H9 (cell line): ENCODE measurements at regions not wholly inside any gene's neighbourhood (a gene's known extent, or its start where the extent isn't known, plus 50 kb on each side); places are given as distances from the start of the nearest gene placed in this dataset.

Source experiments
- DNase-seq: peaks from one replicate; pipeline ENCODE4 v3.0.0-alpha.2; 2017
- H2AFZ ChIP-seq: one replicate; pipeline ENCODE4 v1.6.1; 2013; ENCODE audit warnings: mild to moderate bottlenecking, low read length, control low read depth, moderate library complexity
- H2AK5ac ChIP-seq: 2 replicates; pipeline ENCODE4 v1.6.1; 2013; ENCODE audit warnings: low read length, control low read depth, mixed read lengths; ENCODE audit not compliant: insufficient read length
- H2BK120ac ChIP-seq: one replicate; pipeline ENCODE4 v1.6.1; 2013; ENCODE audit warnings: low read depth, mild to moderate bottlenecking, low read length, control low read depth, inconsistent platforms; ENCODE audit not compliant: poor library complexity, severe bottlenecking
- H2BK12ac ChIP-seq: 2 replicates; pipeline ENCODE4 v1.6.1; 2013; ENCODE audit warnings: low read length, control low read depth, mixed read lengths, low read depth; ENCODE audit not compliant: insufficient read length
- H2BK15ac ChIP-seq: 2 replicates; pipeline ENCODE4 v1.6.1; 2013; ENCODE audit warnings: low read depth, low read length, control low read depth
- H2BK20ac ChIP-seq: one replicate; pipeline ENCODE4 v1.6.1; 2013; ENCODE audit warnings: low read depth, mild to moderate bottlenecking, low read length, control low read depth, inconsistent platforms; ENCODE audit not compliant: poor library complexity, severe bottlenecking
- H2BK5ac ChIP-seq: 2 replicates; pipeline ENCODE4 v1.6.1; 2013; ENCODE audit warnings: low read length, control low read depth, mixed read lengths; ENCODE audit not compliant: insufficient read length
- H3K14ac ChIP-seq: 2 replicates; pipeline ENCODE4 v1.6.1; 2013; ENCODE audit warnings: low read length, control low read depth; ENCODE audit not compliant: insufficient read depth
- H3K18ac ChIP-seq: 2 replicates; pipeline ENCODE4 v1.6.1; 2013; ENCODE audit warnings: low read depth, mild to moderate bottlenecking, mixed read lengths, low read length, control low read depth; ENCODE audit not compliant: insufficient read length
- H3K23ac ChIP-seq: 2 replicates; pipeline ENCODE4 v1.6.1; 2013; ENCODE audit warnings: low read length, control low read depth, mixed read lengths, low read depth; ENCODE audit not compliant: insufficient read length
- H3K23me2 ChIP-seq: 2 replicates; pipeline ENCODE4 v1.6.1; 2013; ENCODE audit warnings: low read depth, mild to moderate bottlenecking, mixed read lengths, low read length, control low read depth; ENCODE audit not compliant: insufficient read length, poor library complexity, severe bottlenecking
- H3K27ac ChIP-seq: 2 replicates; pipeline ENCODE4 v1.5.1; 2013; ENCODE audit warnings: low read length, control low read depth, mixed read lengths, low read depth; ENCODE audit not compliant: insufficient read length
- H3K27me3 ChIP-seq: 2 replicates; pipeline ENCODE4 v1.6.1; 2013; ENCODE audit warnings: low read length, control low read depth, inconsistent platforms; ENCODE audit not compliant: insufficient read depth
- H3K4ac ChIP-seq: 2 replicates; pipeline ENCODE4 v1.6.1; 2013; ENCODE audit warnings: low read depth, mild to moderate bottlenecking, control low read depth, inconsistent platforms, low read length, moderate library complexity
- H3K4me1 ChIP-seq: 2 replicates; pipeline ENCODE4 v1.6.1; 2013; ENCODE audit warnings: low read length, control low read depth, inconsistent platforms; ENCODE audit not compliant: insufficient read depth
- H3K4me2 ChIP-seq: 2 replicates; pipeline ENCODE4 v1.6.1; 2013; ENCODE audit warnings: low read length, control low read depth, mixed read lengths; ENCODE audit not compliant: insufficient read length, insufficient read depth
- H3K56ac ChIP-seq: 2 replicates; pipeline ENCODE4 v1.6.1; 2013; ENCODE audit warnings: low read depth, mild to moderate bottlenecking, mixed read lengths, low read length, control low read depth; ENCODE audit not compliant: insufficient read length
- H3K79me1 ChIP-seq: 2 replicates; pipeline ENCODE4 v1.6.1; 2013; ENCODE audit warnings: low read depth, mild to moderate bottlenecking, moderate library complexity, low read length, control low read depth, inconsistent platforms; ENCODE audit not compliant: insufficient read depth, poor library complexity, severe bottlenecking
- H3K79me2 ChIP-seq: 2 replicates; pipeline ENCODE4 v1.6.1; 2013; ENCODE audit warnings: low read length, control low read depth, inconsistent platforms; ENCODE audit not compliant: insufficient read depth
- H3K9ac ChIP-seq: 2 replicates; pipeline ENCODE4 v1.6.1; 2013; ENCODE audit warnings: low read length, control low read depth, mixed read lengths; ENCODE audit not compliant: insufficient read length; ENCODE audit errors: extremely low read depth
- H3K9me3 ChIP-seq: one replicate; pipeline ENCODE4 v1.6.1; 2013; ENCODE audit warnings: low read depth, low read length, inconsistent platforms; ENCODE audit not compliant: control insufficient read depth
- H3T11ph ChIP-seq: one replicate; pipeline ENCODE4 v1.6.1; 2013; ENCODE audit warnings: mild to moderate bottlenecking, low read length, control low read depth, inconsistent platforms
- H4K20me1 ChIP-seq: one replicate; pipeline ENCODE4 v1.6.1; 2013; ENCODE audit not compliant: control insufficient read depth, insufficient read length, insufficient read depth
- H4K5ac ChIP-seq: 2 replicates; pipeline ENCODE4 v1.6.1; 2013; ENCODE audit warnings: low read depth, mild to moderate bottlenecking, mixed read lengths, low read length, control low read depth; ENCODE audit not compliant: insufficient read length
- H4K8ac ChIP-seq: replicated peaks from 2 replicates; pipeline ENCODE4 v1.6.1; 2013; ENCODE audit warnings: low read length, control low read depth, mixed read lengths, low read depth; ENCODE audit not compliant: insufficient read length
- H4K91ac ChIP-seq: 2 replicates; pipeline ENCODE4 v1.6.1; 2013; ENCODE audit warnings: low read depth, mild to moderate bottlenecking, moderate library complexity, mixed read lengths, low read length, control low read depth; ENCODE audit not compliant: insufficient read length
- H3K27ac Mint-ChIP-seq, 3 experiments: 2 replicates in 2 of 3; 3 replicates in 1 of 3; pipeline ENCODE4 v1.8.0; 2020 to 2021; ENCODE audit warnings: mixed read lengths in 3 of 3, mild to moderate bottlenecking in 1 of 3, moderate library complexity in 1 of 3
- H3K27me3 Mint-ChIP-seq: 2 replicates; pipeline ENCODE4 v1.8.0; 2021; ENCODE audit warnings: low read depth, mild to moderate bottlenecking, moderate library complexity, mixed read lengths
- H3K36me3 Mint-ChIP-seq, 3 experiments: 2 replicates in 2 of 3; 3 replicates in 1 of 3; pipeline ENCODE4 v1.8.0; 2020 to 2021; ENCODE audit warnings: low read depth in 3 of 3, mixed read lengths in 3 of 3; ENCODE audit not compliant: insufficient read depth in 1 of 3
- H3K4me1 Mint-ChIP-seq, 2 experiments: 2 replicates each; pipeline ENCODE4 v1.8.0; 2020; ENCODE audit warnings: mixed read lengths in 2 of 2
- H3K4me3 Mint-ChIP-seq, 2 experiments: 2 replicates in 1 of 2; 3 replicates in 1 of 2; pipeline ENCODE4 v1.8.0; 2020 to 2021; ENCODE audit warnings: mild to moderate bottlenecking in 2 of 2, mixed read lengths in 2 of 2, moderate library complexity in 1 of 2
- H3K9me3 Mint-ChIP-seq, 2 experiments: 2 replicates in 1 of 2; 3 replicates in 1 of 2; pipeline ENCODE4 v1.8.0; 2020; ENCODE audit warnings: mild to moderate bottlenecking in 2 of 2, mixed read lengths in 2 of 2, moderate library complexity in 1 of 2
- WGBS: extraction: QIAGEN DNeasy Blood & Tissue Kit; methylation state at CpG from one replicate; pipeline ENCODE4 v1.1.7; 2013; ENCODE audit warnings: missing lambda C conversion rate, low lambda C conversion rate, mixed read lengths; ENCODE audit not compliant: insufficient read length; ENCODE audit errors: extremely low coverage; 5-methylcytosine and 5-hydroxymethylcytosine counted together
- TF ChIP-seq, protein P1 (sequence below): fragments of 200-600 bp; sonication (generic); conservative IDR thresholded peaks from 3 replicates; pipeline ENCODE4 v1.8.0; 2021; ENCODE audit warnings: antibody characterized with exemption, mild to moderate bottlenecking

DNA sequence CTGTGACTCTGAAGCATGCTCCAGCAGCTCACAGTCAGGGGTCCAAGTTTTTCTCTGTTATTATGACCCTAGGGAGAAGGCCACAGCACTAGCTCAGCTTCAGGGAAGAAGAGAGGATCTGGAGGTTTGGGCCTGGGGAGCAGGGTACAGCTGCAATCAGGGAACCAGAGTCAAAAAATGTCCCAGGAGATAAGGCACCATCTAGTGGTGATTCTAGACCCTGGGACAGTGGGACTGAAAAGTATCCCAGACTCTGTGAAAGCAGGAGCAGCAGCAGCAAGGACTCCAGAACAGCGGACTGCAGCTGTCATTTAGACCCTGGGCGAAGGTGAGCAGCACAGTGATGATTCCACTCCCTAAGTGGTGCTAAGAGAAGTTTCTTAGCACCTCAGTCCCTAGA is 278.4 kb upstream of the DDX18 start:
- Mint-ChIP-seq H3K36me3 (peaks cover 19 to 37% (median 31%) of the 10 kb centered on the region in 3 experiments), H3K4me1 (no peaks in the 10 kb centered on the region; a peak in 1 of 4 replicates), H3K27me3 (no peaks in the 10 kb centered on the region), H3K4me3 (no peak overlapping the region), H3K27ac (peak overlapping the region in 1 of 3 experiments; percentile 43; a peak in 1 of 7 replicates), H3K9me3 (peaks cover 30 to 31% of the 10 kb centered on the region in 2 experiments)
- H4K5ac ChIP-seq, result no peak overlapping the region
- H2AK5ac ChIP-seq, result no peak overlapping the region
- H3K23me2 ChIP-seq, result no peaks in the 10 kb centered on the region
- peak; percentile 52 for DNase-seq
- H3K4me2 ChIP-seq, result no peak overlapping the region
- no peak overlapping the region for H4K91ac ChIP-seq
- H2BK5ac ChIP-seq, result no peak overlapping the region
- no peaks in the 10 kb centered on the region for H4K20me1 ChIP-seq
- H3K79me1 ChIP-seq, result no peaks in the 10 kb centered on the region
- TF ChIP-seq, protein P1, sequence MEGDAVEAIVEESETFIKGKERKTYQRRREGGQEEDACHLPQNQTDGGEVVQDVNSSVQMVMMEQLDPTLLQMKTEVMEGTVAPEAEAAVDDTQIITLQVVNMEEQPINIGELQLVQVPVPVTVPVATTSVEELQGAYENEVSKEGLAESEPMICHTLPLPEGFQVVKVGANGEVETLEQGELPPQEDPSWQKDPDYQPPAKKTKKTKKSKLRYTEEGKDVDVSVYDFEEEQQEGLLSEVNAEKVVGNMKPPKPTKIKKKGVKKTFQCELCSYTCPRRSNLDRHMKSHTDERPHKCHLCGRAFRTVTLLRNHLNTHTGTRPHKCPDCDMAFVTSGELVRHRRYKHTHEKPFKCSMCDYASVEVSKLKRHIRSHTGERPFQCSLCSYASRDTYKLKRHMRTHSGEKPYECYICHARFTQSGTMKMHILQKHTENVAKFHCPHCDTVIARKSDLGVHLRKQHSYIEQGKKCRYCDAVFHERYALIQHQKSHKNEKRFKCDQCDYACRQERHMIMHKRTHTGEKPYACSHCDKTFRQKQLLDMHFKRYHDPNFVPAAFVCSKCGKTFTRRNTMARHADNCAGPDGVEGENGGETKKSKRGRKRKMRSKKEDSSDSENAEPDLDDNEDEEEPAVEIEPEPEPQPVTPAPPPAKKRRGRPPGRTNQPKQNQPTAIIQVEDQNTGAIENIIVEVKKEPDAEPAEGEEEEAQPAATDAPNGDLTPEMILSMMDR, result peak; percentile 71
- H2BK20ac ChIP-seq, result no peak overlapping the region
- no peak overlapping the region for H2AFZ ChIP-seq
- H3K4ac ChIP-seq, result no peak overlapping the region
- no CpG with 5 or more reads among the region's 2 CpGs for WGBS
- H3K23ac ChIP-seq, result no peak overlapping the region
- no peak overlapping the region for H2BK120ac ChIP-seq
- H2BK15ac ChIP-seq, result no peak overlapping the region
- H3K79me2 ChIP-seq, result no peaks in the 10 kb centered on the region
- H3K18ac ChIP-seq, result no peak overlapping the region
- no peak overlapping the region for H2BK12ac ChIP-seq
- H3K27me3 ChIP-seq, result no peaks in the 10 kb centered on the region
- H3K4me1 ChIP-seq, result no peaks in the 10 kb centered on the region
- H3K56ac ChIP-seq, result no peak overlapping the region
- no peak overlapping the region for H3K27ac ChIP-seq
- H3K14ac ChIP-seq, result no peak overlapping the region
- no peak overlapping the region for H3T11ph ChIP-seq
- peaks cover 21% of the 10 kb centered on the region for H3K9me3 ChIP-seq
- no peak overlapping the region for H3K9ac ChIP-seq
- no peak overlapping the region for H4K8ac ChIP-seq
